Activated naive CD4-positive, alpha-beta T cell treated with anti-CD3 and anti-CD28 coated beads, Interleukin-2, amount 50 U/mL, for 24 hours (primary cell): ENCODE measurements at regions not wholly inside any gene's neighbourhood (a gene's known extent, or its start where the extent isn't known, plus 50 kb on each side); places are given as distances from the start of the nearest gene placed in this dataset.

ENCODE experiments used
- H3K27ac Mint-ChIP-seq: one replicate; pipeline ENCODE4 v1.8.0; 2021; ENCODE audit warnings: mild to moderate bottlenecking, mixed read lengths
- H3K27me3 Mint-ChIP-seq: one replicate; pipeline ENCODE4 v1.8.0; 2021; ENCODE audit warnings: mixed read lengths
- H3K36me3 Mint-ChIP-seq: one replicate; pipeline ENCODE4 v1.8.0; 2021; ENCODE audit warnings: mixed read lengths
- H3K4me1 Mint-ChIP-seq: one replicate; pipeline ENCODE4 v1.8.0; 2021; ENCODE audit warnings: mixed read lengths
- H3K4me3 Mint-ChIP-seq: one replicate; pipeline ENCODE4 v1.8.0; 2021; ENCODE audit warnings: mild to moderate bottlenecking, mixed read lengths
- H3K9me3 Mint-ChIP-seq: one replicate; pipeline ENCODE4 v1.8.0; 2021; ENCODE audit warnings: mixed read lengths

- Mint-ChIP-seq H3K4me1 (no peaks in the 10 kb centered on the region), H3K9me3 (no peaks in the 10 kb centered on the region), H3K27ac (no peak overlapping the region), H3K4me3 (no peak overlapping the region), H3K27me3 (no peaks in the 10 kb centered on the region), H3K36me3 (no peaks in the 10 kb centered on the region)
These were observed 778.7 kb upstream of the HS3ST1 start for GRCh38 chr4:12207396-12207795.

DNA sequence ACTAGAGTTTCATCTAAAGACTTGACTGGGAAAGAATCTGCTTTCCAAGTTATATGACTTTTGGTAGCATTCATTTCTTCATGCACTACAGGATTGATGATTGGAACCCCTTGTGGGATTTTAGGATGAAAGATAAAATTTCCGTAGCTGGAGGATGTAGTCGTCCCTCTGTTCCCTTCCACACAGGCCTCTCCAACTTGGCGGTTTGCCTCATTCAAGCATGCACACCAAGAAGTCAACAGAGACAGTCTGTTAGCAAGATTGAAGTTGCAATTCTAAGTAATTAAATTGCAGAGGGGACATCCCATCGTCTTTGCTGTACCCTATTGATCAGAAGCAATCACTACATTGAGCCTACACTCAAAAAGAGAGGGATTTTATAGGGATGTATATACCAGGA lies 777.4 kb upstream of the HS3ST1 start:
- H3K27me3 Mint-ChIP-seq = no peaks in the 10 kb centered on the region
- no peaks in the 10 kb centered on the region for H3K4me1 Mint-ChIP-seq
- no peak overlapping the region for H3K27ac Mint-ChIP-seq
- no peaks in the 10 kb centered on the region for H3K36me3 Mint-ChIP-seq
- H3K4me3 Mint-ChIP-seq = no peak overlapping the region
- no peaks in the 10 kb centered on the region for H3K9me3 Mint-ChIP-seq

DNA sequence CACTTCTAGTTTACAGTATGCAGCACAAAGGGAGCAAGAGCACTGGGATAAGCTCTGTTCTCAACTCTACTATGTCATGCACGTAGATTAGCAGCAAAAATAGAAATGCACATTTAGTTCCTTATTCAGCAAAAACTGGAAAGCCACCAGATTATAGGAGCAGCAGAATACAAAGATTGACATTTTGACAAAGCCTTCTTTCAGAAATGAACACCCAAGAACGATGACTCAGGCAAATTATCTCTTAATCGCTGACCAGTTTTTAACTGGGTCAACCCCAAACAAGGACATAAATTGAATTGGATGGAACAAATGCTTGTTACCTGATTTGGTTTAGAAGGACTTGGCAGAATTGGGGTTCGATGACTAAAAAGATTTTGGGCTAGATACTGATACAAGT lies 775.3 kb upstream of the HS3ST1 start:
- H3K9me3 Mint-ChIP-seq = peaks cover 7% of the 10 kb centered on the region
- H3K36me3 Mint-ChIP-seq = no peaks in the 10 kb centered on the region
- no peaks in the 10 kb centered on the region for H3K4me1 Mint-ChIP-seq
- no peaks in the 10 kb centered on the region for H3K27me3 Mint-ChIP-seq
- H3K4me3 Mint-ChIP-seq = no peak overlapping the region
- H3K27ac Mint-ChIP-seq = no peak overlapping the region

DNA sequence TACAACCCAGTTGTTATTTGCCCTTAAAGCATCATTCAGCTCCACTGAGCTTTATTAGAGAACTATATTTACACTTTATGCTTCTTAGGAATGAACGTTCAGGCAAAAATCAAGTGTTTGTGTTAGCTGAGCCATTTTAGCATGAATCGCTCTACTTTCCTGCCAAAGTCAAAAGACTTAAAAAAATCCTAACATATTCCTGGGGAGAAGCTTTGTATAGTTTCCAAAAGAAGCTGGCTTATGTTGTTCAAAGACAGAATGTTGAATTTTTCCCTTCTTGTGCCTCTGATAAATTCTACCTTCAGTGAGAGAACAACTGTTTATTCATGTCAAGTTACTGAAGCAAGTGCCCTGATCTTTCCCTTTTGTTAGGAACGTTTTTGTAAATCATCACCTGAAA lies 771.5 kb upstream of the HS3ST1 start:
- Mint-ChIP-seq H3K9me3 (peaks cover 19% of the 10 kb centered on the region), H3K36me3 (no peaks in the 10 kb centered on the region), H3K4me1 (no peaks in the 10 kb centered on the region), H3K27me3 (no peaks in the 10 kb centered on the region), H3K4me3 (no peak overlapping the region), H3K27ac (no peak overlapping the region)

DNA sequence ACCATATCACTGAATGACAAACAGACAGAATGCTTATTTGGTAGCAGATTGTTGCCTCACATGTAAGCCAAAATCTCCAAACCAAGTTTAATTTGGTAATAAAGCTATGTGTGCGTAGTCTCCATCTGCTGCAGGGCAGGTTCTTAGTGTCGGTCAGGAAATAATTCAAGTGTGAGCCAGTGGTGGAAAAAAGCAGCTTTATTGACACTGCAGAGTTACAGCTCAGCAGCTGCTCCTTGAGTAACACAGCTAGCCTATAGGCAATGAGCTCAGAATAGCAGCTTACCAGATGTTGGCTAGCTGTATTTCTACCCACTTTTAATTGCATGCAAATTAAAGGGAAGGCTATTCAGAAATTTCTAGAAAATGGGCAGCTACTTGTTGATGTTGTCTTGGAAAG lies 757.8 kb upstream of the HS3ST1 start:
- no peak overlapping the region for H3K4me3 Mint-ChIP-seq
- no peaks in the 10 kb centered on the region for H3K4me1 Mint-ChIP-seq
- H3K9me3 Mint-ChIP-seq = no peaks in the 10 kb centered on the region
- H3K27ac Mint-ChIP-seq = no peak overlapping the region
- no peaks in the 10 kb centered on the region for H3K27me3 Mint-ChIP-seq
- H3K36me3 Mint-ChIP-seq = no peaks in the 10 kb centered on the region

- no peaks in the 10 kb centered on the region for H3K27me3 Mint-ChIP-seq
- H3K27ac Mint-ChIP-seq = no peak overlapping the region
- H3K4me3 Mint-ChIP-seq = no peak overlapping the region
- H3K36me3 Mint-ChIP-seq = no peaks in the 10 kb centered on the region
- H3K4me1 Mint-ChIP-seq = no peaks in the 10 kb centered on the region
- peaks cover 4% of the 10 kb centered on the region for H3K9me3 Mint-ChIP-seq
These were observed 750.2 kb upstream of the HS3ST1 start for GRCh38 chr4:12178614-12179610.

- Mint-ChIP-seq H3K27me3 (no peaks in the 10 kb centered on the region), H3K9me3 (peaks cover 4% of the 10 kb centered on the region), H3K4me1 (no peaks in the 10 kb centered on the region), H3K36me3 (no peaks in the 10 kb centered on the region), H3K27ac (no peak overlapping the region), H3K4me3 (no peak overlapping the region)
These were observed 748.7 kb upstream of the HS3ST1 start for GRCh38 chr4:12177416-12177815.

DNA sequence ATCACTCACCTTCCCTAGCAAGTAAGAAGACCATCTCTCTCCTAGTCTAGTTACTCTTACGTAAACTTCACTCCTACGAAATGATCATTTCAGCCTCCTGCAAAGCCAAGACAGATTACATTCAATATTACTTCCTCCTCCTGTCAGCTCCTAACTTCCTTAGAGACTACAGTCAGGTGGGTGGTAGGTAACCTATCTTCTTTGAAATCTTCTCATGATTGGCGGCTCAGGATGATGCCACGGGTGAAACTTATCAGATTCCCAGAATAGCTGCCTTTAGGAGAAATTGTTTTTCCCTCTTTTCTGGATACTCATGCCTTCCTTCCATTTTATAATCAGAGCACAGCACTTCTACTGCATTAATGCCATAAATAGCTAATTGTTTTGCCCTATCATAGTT lies 744.8 kb upstream of the HS3ST1 start:
- Mint-ChIP-seq H3K27me3 (no peaks in the 10 kb centered on the region), H3K4me3 (no peak overlapping the region), H3K36me3 (no peaks in the 10 kb centered on the region), H3K4me1 (no peaks in the 10 kb centered on the region), H3K9me3 (peaks cover 4% of the 10 kb centered on the region), H3K27ac (no peak overlapping the region)

DNA sequence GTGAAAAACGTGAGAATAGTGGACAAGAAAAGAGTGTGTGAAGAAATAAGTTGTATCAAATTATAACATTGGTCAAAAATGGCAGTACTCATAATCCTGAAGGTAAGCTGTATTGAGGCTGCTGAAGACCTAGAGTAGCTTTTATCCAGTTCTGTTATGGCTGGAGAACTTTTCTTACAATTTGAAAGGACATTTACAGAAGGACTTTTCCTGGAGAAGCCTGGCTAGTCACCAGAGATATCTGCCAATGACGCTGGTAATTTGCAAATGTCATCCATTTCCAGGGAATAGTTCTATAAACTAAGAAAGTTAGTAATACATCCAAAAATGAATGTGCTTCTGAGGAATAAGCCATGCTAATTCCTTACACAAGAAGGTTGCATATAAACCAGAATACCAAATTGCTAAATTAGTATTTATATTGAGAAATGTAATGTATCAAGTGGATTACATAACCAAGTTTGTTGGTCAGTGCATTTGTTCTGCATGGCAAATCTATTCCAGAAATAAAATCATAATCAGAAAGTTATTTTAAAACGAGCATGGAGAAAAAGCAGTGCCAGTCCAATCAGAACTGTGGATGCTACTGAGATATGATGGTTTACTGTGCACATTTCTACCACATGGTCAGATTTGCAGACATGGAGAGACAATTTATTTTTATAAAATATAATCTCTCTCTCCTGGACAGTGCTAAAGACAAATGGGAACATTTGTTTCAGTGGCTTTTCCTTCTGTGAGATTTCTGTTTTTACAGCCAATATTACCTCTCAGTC lies 743.7 kb upstream of the HS3ST1 start:
- Mint-ChIP-seq H3K36me3 (no peaks in the 10 kb centered on the region), H3K9me3 (peaks cover 4% of the 10 kb centered on the region), H3K4me1 (no peaks in the 10 kb centered on the region), H3K27ac (no peak overlapping the region), H3K4me3 (no peak overlapping the region), H3K27me3 (no peaks in the 10 kb centered on the region)

- H3K9me3 Mint-ChIP-seq = peaks cover 4% of the 10 kb centered on the region
- no peaks in the 10 kb centered on the region for H3K27me3 Mint-ChIP-seq
- no peaks in the 10 kb centered on the region for H3K4me1 Mint-ChIP-seq
- H3K27ac Mint-ChIP-seq = no peak overlapping the region
- H3K36me3 Mint-ChIP-seq = no peaks in the 10 kb centered on the region
- H3K4me3 Mint-ChIP-seq = no peak overlapping the region
These were observed 741.6 kb upstream of the HS3ST1 start for GRCh38 chr4:12170308-12170707.

DNA sequence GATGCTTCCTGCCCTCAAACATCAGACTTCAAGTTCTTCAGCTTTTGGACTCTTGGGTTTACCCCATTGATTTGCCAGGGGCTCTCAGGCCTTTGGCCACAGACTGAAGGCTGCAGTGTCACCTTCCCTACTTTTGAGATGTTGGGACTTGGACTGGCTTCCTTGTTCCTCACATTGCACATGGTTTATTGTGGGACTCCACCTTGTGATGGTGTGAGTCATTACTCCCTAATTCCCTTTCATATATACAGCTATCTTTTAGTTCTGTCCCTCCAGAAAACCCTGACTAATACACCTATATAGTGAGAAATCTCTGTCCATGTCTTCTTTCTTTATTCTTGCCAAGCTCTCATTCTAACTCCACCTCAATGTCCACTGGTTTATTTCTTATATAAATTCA lies 736.9 kb upstream of the HS3ST1 start:
- H3K4me3 Mint-ChIP-seq = no peak overlapping the region
- H3K27ac Mint-ChIP-seq = no peak overlapping the region
- H3K4me1 Mint-ChIP-seq = no peaks in the 10 kb centered on the region
- H3K27me3 Mint-ChIP-seq = no peaks in the 10 kb centered on the region
- H3K36me3 Mint-ChIP-seq = no peaks in the 10 kb centered on the region
- peaks cover 5% of the 10 kb centered on the region for H3K9me3 Mint-ChIP-seq

DNA sequence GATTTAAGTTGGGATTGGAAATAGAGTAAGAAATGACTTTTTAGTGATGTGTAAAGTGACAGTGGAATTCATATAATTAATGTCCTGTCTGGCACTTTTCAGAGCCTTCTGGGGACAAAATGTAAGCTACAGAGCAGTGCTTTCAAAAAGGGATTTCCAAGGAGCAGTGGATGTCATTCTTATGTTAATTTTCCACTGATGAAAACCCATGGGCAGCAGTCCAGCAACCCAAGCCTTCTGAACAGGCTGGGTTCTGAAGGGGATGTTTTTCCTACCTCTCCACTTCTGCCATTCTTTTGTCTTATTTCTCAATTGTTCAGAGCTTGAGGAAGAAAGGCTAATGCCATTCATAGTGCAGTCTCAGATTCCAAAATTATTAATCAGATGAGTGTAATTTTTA lies 717.6 kb upstream of the HS3ST1 start:
- H3K4me3 Mint-ChIP-seq = no peak overlapping the region
- peaks cover 8% of the 10 kb centered on the region for H3K9me3 Mint-ChIP-seq
- no peaks in the 10 kb centered on the region for H3K27me3 Mint-ChIP-seq
- H3K27ac Mint-ChIP-seq = no peak overlapping the region
- no peaks in the 10 kb centered on the region for H3K4me1 Mint-ChIP-seq
- no peaks in the 10 kb centered on the region for H3K36me3 Mint-ChIP-seq

DNA sequence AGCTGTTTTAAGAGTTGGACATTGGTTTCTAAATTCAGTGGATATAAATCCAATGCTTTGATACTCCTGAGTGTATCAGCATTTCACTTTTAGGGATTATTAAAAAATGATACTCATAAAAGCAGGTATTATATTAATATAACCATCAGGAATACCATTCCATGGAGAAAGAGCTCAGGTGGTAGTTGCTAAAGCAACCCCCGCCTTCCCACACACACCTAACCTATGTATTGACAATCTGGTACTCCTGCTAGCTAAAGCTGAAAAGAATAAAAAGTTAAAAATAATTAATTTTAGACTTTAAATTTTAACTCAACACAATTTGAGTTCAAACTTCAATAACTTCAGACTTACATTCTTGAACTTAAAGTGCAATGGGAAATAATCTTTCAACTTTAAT lies 717.1 kb upstream of the HS3ST1 start:
- Mint-ChIP-seq H3K27ac (no peak overlapping the region), H3K4me3 (no peak overlapping the region), H3K9me3 (peaks cover 8% of the 10 kb centered on the region), H3K36me3 (no peaks in the 10 kb centered on the region), H3K4me1 (no peaks in the 10 kb centered on the region), H3K27me3 (no peaks in the 10 kb centered on the region)

- no peak overlapping the region for H3K27ac Mint-ChIP-seq
- no peaks in the 10 kb centered on the region for H3K36me3 Mint-ChIP-seq
- H3K4me1 Mint-ChIP-seq = no peaks in the 10 kb centered on the region
- H3K4me3 Mint-ChIP-seq = no peak overlapping the region
- H3K9me3 Mint-ChIP-seq = peaks cover 8% of the 10 kb centered on the region
- H3K27me3 Mint-ChIP-seq = no peaks in the 10 kb centered on the region
These were observed 716.4 kb upstream of the HS3ST1 start for GRCh38 chr4:12145106-12145505.

GRCh38 chr4:12144051-12144450 lies 715.4 kb upstream of the HS3ST1 start:
- H3K27me3 Mint-ChIP-seq = no peaks in the 10 kb centered on the region
- H3K27ac Mint-ChIP-seq = no peak overlapping the region
- no peak overlapping the region for H3K4me3 Mint-ChIP-seq
- H3K36me3 Mint-ChIP-seq = no peaks in the 10 kb centered on the region
- no peaks in the 10 kb centered on the region for H3K4me1 Mint-ChIP-seq
- H3K9me3 Mint-ChIP-seq = peaks cover 13% of the 10 kb centered on the region

- peaks cover 19% of the 10 kb centered on the region for H3K9me3 Mint-ChIP-seq
- H3K27me3 Mint-ChIP-seq = no peaks in the 10 kb centered on the region
- no peak overlapping the region for H3K4me3 Mint-ChIP-seq
- H3K27ac Mint-ChIP-seq = no peak overlapping the region
- H3K36me3 Mint-ChIP-seq = no peaks in the 10 kb centered on the region
- no peaks in the 10 kb centered on the region for H3K4me1 Mint-ChIP-seq
These were observed 712.2 kb upstream of the HS3ST1 start for GRCh38 chr4:12140864-12141263.
